ENCODE measurements at regions not wholly inside any gene's neighbourhood (a gene's known extent, or its start where the extent isn't known, plus 50 kb on each side); places are given as distances from the start of the nearest gene placed in this dataset.

- no peak overlapping the region for H3K4me3 ChIP-seq (ENCODE audit: low read depth, low read length)
- in situ Hi-C loops (cut with HindIII; ENCODE audit: low sequenced_read_pairs) = no loop called here
- TF ChIP-seq CTCF (IDR thresholded peaks at IDR 0.05; ENCODE audit: low read depth, low read length) = no peak
- DNase-seq (ENCODE audit: low read depth, low spot score) = no peak
Measured at GRCh38 chr1:106637566-106637965, 418.9 kb upstream of the PRMT6 start.

GRCh38 chr1:106646261-106646784 lies 410.2 kb upstream of the PRMT6 start:
- in situ Hi-C loops (cut with HindIII; ENCODE audit: low sequenced_read_pairs) = no loop called here
- no peak for TF ChIP-seq CTCF (IDR thresholded peaks at IDR 0.05; ENCODE audit: low read depth, low read length)

GRCh38 chr1:106646816-106647215 lies 409.7 kb upstream of the PRMT6 start:
- TF ChIP-seq CTCF (IDR thresholded peaks at IDR 0.05; ENCODE audit: low read depth, low read length) = no peak
- no peak overlapping the region for H3K4me3 ChIP-seq (ENCODE audit: low read depth, low read length)
- in situ Hi-C loops (cut with HindIII; ENCODE audit: low sequenced_read_pairs) = no loop called here
- DNase-seq (ENCODE audit: low read depth, low spot score) = no peak

More at GRCh38 chr1:106646261-106646784, 410.2 kb upstream of the PRMT6 start:
- no peak for DNase-seq (ENCODE audit: low read depth, low spot score)
- H3K4me3 ChIP-seq (ENCODE audit: low read depth, low read length) = no peak overlapping the region

- in situ Hi-C loops (cut with HindIII; ENCODE audit: low sequenced_read_pairs) = no loop called here
- no peak overlapping the region for H3K4me3 ChIP-seq (ENCODE audit: low read depth, low read length)
- no peak for TF ChIP-seq CTCF (IDR thresholded peaks at IDR 0.05; ENCODE audit: low read depth, low read length)
- no peak for DNase-seq (ENCODE audit: low read depth, low spot score)
Measured at GRCh38 chr1:106651028-106651762, 405.3 kb upstream of the PRMT6 start.

GRCh38 chr1:106659490-106660244 lies 396.8 kb upstream of the PRMT6 start:
- no peak for TF ChIP-seq CTCF (IDR thresholded peaks at IDR 0.05; ENCODE audit: low read depth, low read length)
- in situ Hi-C loops (cut with HindIII; ENCODE audit: low sequenced_read_pairs) = no loop called here
- H3K4me3 ChIP-seq (ENCODE audit: low read depth, low read length) = no peak overlapping the region

GRCh38 chr1:106675558-106675957 lies 380.9 kb upstream of the PRMT6 start:
- in situ Hi-C loops (cut with HindIII; ENCODE audit: low sequenced_read_pairs) = no loop called here
- TF ChIP-seq CTCF (IDR thresholded peaks at IDR 0.05; ENCODE audit: low read depth, low read length) = no peak
- no peak for DNase-seq (ENCODE audit: low read depth, low spot score)
- H3K4me3 ChIP-seq (ENCODE audit: low read depth, low read length) = no peak overlapping the region

More at GRCh38 chr1:106659490-106660244, 396.8 kb upstream of the PRMT6 start:
- DNase-seq (ENCODE audit: low read depth, low spot score) = no peak

All from astrocyte of the spinal cord (primary cell).